ENCODE measurements at regions not wholly inside any gene's neighbourhood (a gene's known extent, or its start where the extent isn't known, plus 50 kb on each side); places are given as distances from the start of the nearest gene placed in this dataset.

- DNase-seq (ENCODE audit: low read depth): no peak
- TF ChIP-seq CTCF (IDR thresholded peaks at IDR 0.05; ENCODE audit: insufficient read depth, low read depth, low read length): no peak
- H3K4me3 ChIP-seq (ENCODE audit: low read depth, low read length): no peak overlapping the region
Measured at GRCh38 chr6:41437604-41438003, 102.2 kb downstream of the NCR2 start.

DNA sequence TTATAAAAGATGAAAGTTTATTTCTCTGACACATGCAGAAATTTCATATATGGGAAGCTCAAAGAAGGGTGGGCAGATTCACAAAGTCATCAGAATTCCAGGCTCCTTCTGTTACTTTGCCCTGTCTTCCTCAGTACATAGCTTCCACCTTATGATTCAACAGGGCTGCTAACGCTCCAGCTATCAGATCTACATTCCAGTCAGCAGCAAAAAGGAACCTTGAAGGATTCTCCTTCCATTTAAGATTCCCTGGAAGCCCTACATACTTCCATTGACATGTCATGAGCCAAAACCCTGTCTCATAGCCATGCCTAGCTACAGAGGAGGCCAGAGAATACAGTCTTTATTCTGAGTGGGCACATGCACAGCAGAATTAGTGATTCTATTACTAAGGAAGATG is 103.3 kb downstream of the NCR2 start:
- no peak for TF ChIP-seq CTCF (IDR thresholded peaks at IDR 0.05; ENCODE audit: insufficient read depth, low read depth, low read length)
- no peak overlapping the region for H3K4me3 ChIP-seq (ENCODE audit: low read depth, low read length)
- DNase-seq (ENCODE audit: low read depth): no peak

GRCh38 chr6:41439524-41440418 is 104.4 kb downstream of the NCR2 start:
- no peak overlapping the region for H3K4me3 ChIP-seq (ENCODE audit: low read depth, low read length)
- no peak for TF ChIP-seq CTCF (IDR thresholded peaks at IDR 0.05; ENCODE audit: insufficient read depth, low read depth, low read length)
- no peak for DNase-seq (ENCODE audit: low read depth)

- no peak for TF ChIP-seq CTCF (IDR thresholded peaks at IDR 0.05; ENCODE audit: insufficient read depth, low read depth, low read length)
- H3K4me3 ChIP-seq (ENCODE audit: low read depth, low read length): no peak overlapping the region
- DNase-seq (ENCODE audit: low read depth): no peak
Measured at GRCh38 chr6:41440958-41441357, 105.2 kb upstream of the FOXP4 start.

- TF ChIP-seq CTCF (IDR thresholded peaks at IDR 0.05; ENCODE audit: insufficient read depth, low read depth, low read length): no peak
- H3K4me3 ChIP-seq (ENCODE audit: low read depth, low read length): no peak overlapping the region
- DNase-seq (ENCODE audit: low read depth): no peak
Measured at GRCh38 chr6:41441598-41442351, 104.4 kb upstream of the FOXP4 start.

GRCh38 chr6:41442352-41442672 is 103.9 kb upstream of the FOXP4 start:
- no peak overlapping the region for H3K4me3 ChIP-seq (ENCODE audit: low read depth, low read length)
- no peak for DNase-seq (ENCODE audit: low read depth)
- TF ChIP-seq CTCF (IDR thresholded peaks at IDR 0.05; ENCODE audit: insufficient read depth, low read depth, low read length): no peak
